Endothelial cell (in vitro differentiated cells): ENCODE measurements at regions not wholly inside any gene's neighbourhood (a gene's known extent, or its start where the extent isn't known, plus 50 kb on each side); places are given as distances from the start of the nearest gene placed in this dataset.

ENCODE experiments used
- DNase-seq: peaks from one replicate; pipeline ENCODE4 v3.0.0; 2021; ENCODE audit warnings: low spot score
- H3K27ac Mint-ChIP-seq: one replicate; pipeline ENCODE4 v1.8.0; 2021; ENCODE audit warnings: mixed read lengths, inconsistent platforms; ENCODE audit not compliant: unreplicated experiment
- H3K27me3 Mint-ChIP-seq: one replicate; pipeline ENCODE4 v1.8.0; 2021; ENCODE audit warnings: mild to moderate bottlenecking, moderate library complexity, mixed read lengths, inconsistent platforms; ENCODE audit not compliant: unreplicated experiment
- H3K36me3 Mint-ChIP-seq: one replicate; pipeline ENCODE4 v1.8.0; 2021; ENCODE audit warnings: mild to moderate bottlenecking, low read depth, mixed read lengths, inconsistent platforms; ENCODE audit not compliant: unreplicated experiment
- H3K4me1 Mint-ChIP-seq: one replicate; pipeline ENCODE4 v1.8.0; 2021; ENCODE audit warnings: mild to moderate bottlenecking, mixed read lengths, inconsistent platforms; ENCODE audit not compliant: unreplicated experiment
- H3K4me3 Mint-ChIP-seq: one replicate; pipeline ENCODE4 v1.8.0; 2021; ENCODE audit warnings: mild to moderate bottlenecking, mixed read lengths, inconsistent platforms; ENCODE audit not compliant: unreplicated experiment
- H3K9me3 Mint-ChIP-seq: one replicate; pipeline ENCODE4 v1.8.0; 2021; ENCODE audit warnings: mixed read lengths, inconsistent platforms; ENCODE audit not compliant: unreplicated experiment
- CTCF ChIP-seq: fragments of 200-600 bp; sonication (generic); IDR thresholded peaks from one replicate; pipeline ENCODE4 v1.5.0; 2021; ENCODE audit warnings: antibody characterized with exemption; ENCODE audit not compliant: unreplicated experiment

- Mint-ChIP-seq H3K27me3 (no peaks in the 10 kb centered on the region), H3K9me3 (no peaks in the 10 kb centered on the region), H3K27ac (peak overlapping the region; percentile 25), H3K4me3 (no peak overlapping the region), H3K36me3 (no peaks in the 10 kb centered on the region), H3K4me1 (peaks cover 10% of the 10 kb centered on the region)
- DNase-seq, result no peak
- TF ChIP-seq CTCF, result no peak
These were observed 452.0 kb upstream of the CCDC179 start for GRCh38 chr11:23311986-23312940.

- H3K36me3 Mint-ChIP-seq, result no peaks in the 10 kb centered on the region
- H3K4me1 Mint-ChIP-seq, result peaks cover 10% of the 10 kb centered on the region
- no peak overlapping the region for H3K4me3 Mint-ChIP-seq
- H3K27me3 Mint-ChIP-seq, result no peaks in the 10 kb centered on the region
- H3K27ac Mint-ChIP-seq, result no peak overlapping the region
- DNase-seq, result no peak
- no peaks in the 10 kb centered on the region for H3K9me3 Mint-ChIP-seq
- no peak for TF ChIP-seq CTCF
These were observed 452.7 kb upstream of the CCDC179 start for GRCh38 chr11:23313001-23313400.

GRCh38 chr11:23314162-23314561 is 453.9 kb upstream of the CCDC179 start:
- H3K27ac Mint-ChIP-seq, result no peak overlapping the region
- no peaks in the 10 kb centered on the region for H3K36me3 Mint-ChIP-seq
- no peaks in the 10 kb centered on the region for H3K9me3 Mint-ChIP-seq
- no peak for DNase-seq
- no peak for TF ChIP-seq CTCF
- no peaks in the 10 kb centered on the region for H3K27me3 Mint-ChIP-seq
- peaks cover 10% of the 10 kb centered on the region for H3K4me1 Mint-ChIP-seq
- H3K4me3 Mint-ChIP-seq, result no peak overlapping the region

GRCh38 chr11:23315286-23315685 is 455.0 kb upstream of the CCDC179 start:
- Mint-ChIP-seq H3K27ac (no peak overlapping the region), H3K9me3 (peaks cover 5% of the 10 kb centered on the region), H3K4me3 (no peak overlapping the region), H3K27me3 (no peaks in the 10 kb centered on the region), H3K4me1 (peaks cover 10% of the 10 kb centered on the region), H3K36me3 (peaks cover 7% of the 10 kb centered on the region)
- DNase-seq, result no peak
- TF ChIP-seq CTCF, result no peak

GRCh38 chr11:23317816-23318215 is 457.5 kb upstream of the CCDC179 start:
- no peak overlapping the region for H3K27ac Mint-ChIP-seq
- no peak for DNase-seq
- H3K4me3 Mint-ChIP-seq, result no peak overlapping the region
- peaks cover 4% of the 10 kb centered on the region for H3K4me1 Mint-ChIP-seq
- peaks cover 13% of the 10 kb centered on the region for H3K36me3 Mint-ChIP-seq
- H3K27me3 Mint-ChIP-seq, result no peaks in the 10 kb centered on the region
- peaks cover 7% of the 10 kb centered on the region for H3K9me3 Mint-ChIP-seq
- TF ChIP-seq CTCF, result no peak
